NCI-H524 treated with DMSO at 0.1 percent for 48 hours (cell line): ENCODE measurements at regions not wholly inside any gene's neighbourhood (a gene's known extent, or its start where the extent isn't known, plus 50 kb on each side); places are given as distances from the start of the nearest gene placed in this dataset.

Experiments used
- DNase-seq: peaks from one replicate; lab custom pipeline; 2025; lab: John Stamatoyannopoulos, UW

DNA sequence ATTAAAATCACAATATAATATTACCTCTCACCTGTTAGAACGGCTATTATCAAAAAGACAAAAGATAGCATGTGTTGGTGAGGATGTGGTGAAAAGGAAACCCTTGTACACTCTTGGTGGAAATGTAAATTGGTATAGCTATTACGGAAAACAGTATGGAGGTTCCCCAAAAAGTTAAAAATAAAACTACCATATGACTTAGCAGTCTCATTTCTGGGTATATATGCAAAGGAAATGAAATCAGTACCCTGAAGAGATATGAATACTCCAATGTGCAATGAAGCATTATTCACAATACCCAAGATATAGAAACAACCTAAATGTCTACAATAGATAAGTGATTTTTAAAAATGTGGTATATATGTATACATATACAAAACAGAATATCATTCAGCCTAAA, 199.9 kb downstream of the SNX18 start:
- DNase-seq, result no peak

DNA sequence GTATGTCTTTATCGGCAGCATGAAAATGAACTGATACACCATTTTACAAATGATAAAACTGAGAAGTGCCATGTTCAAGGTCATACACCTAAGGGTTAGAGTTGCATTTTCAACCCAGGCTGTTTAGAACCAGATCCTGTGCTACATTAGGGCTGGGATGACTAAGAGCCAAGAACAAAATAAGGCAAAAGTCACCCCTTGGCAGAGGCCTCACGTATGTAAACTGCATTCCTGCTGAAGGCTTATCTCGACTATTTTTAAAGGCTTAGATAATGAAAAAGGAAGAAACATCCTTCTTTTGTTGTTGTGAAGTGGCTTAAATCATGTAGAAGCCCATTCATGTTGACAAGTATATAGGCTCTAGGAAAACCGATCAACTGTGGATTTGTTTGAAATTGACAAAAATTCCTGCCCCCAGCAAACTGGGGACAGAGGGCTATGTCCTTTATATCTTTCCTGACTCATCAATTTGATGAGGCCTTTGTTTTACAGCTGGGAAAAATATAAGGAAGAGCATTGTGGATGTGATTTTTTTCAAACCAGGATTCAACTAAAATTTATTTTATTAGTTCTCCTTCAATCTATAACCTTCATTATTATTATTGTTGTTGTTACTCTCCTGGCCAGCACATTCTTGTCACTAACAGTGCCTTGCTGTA, 196.5 kb downstream of the SNX18 start:
- no peak for DNase-seq

DNA sequence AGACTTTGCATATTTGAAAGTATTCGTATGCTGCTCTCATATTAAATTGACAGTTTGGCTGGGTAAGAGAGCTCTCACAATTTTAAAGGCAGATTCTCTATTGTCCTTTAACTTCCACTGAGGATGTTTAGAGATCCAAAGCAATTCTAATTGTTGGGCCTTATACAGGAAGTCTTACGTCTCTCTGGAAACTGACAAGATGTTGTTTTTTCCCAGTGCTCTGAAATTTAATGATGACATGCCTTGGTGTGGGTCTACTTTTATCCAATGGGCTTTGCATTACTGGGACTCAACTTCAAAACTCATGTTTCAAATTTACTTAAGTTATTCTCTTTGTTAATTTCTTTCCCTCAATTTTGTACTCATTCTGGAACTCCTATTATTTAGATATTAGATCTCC, 191.5 kb downstream of the SNX18 start:
- no peak for DNase-seq

DNA sequence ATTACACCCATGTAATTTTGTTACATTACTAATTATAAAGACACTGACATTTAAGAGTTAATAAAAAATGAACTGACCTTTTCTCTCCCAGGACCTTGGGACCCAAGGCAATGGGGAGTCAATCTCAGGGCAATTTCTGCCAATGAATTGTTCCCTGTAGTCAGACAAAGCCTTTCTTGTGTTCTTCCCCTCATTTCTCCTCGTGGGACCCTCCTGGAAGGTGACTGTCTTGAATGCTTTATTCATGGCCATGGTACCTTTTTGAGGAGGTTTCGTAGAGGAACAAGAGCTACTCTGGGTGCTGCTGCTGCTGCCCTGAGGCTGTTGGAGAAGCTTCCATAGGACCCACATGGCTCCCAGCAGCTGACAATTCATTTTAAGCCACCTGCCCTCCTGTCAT, 190.3 kb downstream of the SNX18 start:
- DNase-seq, result no peak

DNA sequence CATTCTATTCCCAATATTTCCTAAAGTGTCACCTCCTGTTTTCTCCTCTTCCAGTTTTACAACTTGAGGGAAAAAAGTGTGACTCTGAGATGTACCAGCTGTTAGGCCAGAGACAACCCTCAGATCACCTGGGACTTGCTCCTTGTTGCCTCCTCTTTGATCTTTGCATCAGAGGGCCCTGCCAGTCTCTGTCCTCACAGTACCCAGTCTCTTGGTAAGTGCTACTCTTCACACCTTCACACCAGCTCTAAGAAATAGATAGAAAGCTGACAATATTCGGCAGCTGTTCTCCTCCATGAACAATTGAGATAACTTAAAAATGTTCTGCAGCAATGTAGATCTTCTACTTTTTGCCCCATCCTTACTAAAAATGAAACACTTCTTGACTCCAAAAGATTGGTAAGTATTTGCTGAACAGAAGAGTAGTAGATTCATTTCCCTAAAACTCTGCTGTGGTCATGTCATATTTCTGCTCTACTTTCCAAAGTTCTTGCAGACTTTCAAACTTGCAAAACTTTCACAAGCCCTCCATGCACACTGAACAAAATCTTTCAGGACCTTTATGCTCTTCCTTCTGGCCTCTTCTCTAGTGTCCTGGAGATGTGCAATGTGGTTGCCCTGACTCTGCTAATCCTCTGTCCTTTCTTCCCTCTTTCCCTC, 188.6 kb downstream of the SNX18 start:
- DNase-seq, result no peak

DNA sequence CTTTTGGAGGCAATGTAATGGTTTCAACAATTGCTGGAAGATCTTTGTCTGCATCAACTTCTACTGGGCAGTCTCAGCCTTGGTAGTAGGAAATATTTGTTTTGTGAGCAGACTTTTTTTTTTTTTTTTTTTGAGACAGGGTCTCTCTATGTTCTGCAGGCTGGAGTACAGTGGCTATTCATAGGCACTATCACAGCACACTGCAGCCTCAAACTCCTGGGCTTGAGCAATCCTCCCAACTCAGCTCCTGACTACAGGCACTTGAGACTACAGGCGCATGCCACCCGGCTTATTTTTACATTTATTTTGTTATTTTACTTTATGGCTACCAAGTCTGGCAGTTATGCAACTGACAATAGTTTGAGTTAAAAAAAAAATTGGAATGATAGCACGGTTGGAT, 187.3 kb downstream of the SNX18 start:
- DNase-seq, result no peak

DNA sequence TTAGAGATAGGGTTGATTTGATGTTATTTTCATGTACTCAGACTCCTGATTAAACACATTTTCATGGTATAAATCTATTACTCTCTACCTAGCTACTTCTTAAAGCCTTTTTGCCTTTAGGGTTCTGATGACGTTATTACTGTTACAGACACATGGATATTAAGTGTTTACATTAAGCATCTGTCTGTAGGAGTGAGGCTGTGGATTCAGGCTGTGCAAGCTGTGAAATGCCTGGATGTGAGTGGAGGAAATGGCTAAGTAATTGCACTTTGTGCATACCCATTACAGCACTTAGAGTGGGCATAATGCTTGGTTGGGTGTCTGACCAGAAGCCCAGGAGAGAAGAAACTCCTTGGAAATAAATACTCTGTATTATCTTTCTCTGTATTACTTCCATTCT, 186.8 kb downstream of the SNX18 start:
- DNase-seq, result no peak

DNA sequence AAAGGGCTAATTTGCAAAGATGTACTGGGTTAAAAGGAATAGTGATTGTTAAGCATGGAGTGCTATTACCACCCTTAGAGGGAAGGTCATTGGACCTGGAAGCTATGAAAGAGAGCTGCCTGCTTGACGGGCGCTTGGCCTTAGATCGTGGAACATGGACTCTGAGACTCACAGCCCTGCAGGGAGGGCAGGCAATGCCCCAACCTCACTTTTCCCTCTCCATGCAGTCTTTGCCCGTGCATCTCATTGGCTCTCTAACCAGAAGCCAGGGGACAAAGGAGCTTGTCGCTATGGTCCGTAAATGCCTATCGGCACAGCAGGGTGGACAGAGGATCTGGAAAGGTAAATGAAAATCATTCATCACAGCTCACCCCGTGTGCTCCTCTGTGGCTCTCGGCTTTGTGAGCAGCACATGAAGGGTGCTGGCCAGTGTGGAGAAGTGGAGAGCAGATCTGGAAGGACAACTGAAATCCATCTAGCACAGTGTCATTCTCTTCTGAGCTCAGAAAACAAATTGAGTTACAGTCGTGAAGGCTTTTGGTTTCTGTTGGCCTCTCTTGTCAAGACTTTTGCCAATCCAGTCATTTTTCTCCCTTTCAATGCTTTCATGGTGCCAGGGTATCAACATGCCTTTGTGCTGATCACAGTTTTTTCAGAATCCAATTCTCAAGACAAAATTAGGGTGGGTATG, 186.2 kb downstream of the SNX18 start:
- no peak for DNase-seq

DNA sequence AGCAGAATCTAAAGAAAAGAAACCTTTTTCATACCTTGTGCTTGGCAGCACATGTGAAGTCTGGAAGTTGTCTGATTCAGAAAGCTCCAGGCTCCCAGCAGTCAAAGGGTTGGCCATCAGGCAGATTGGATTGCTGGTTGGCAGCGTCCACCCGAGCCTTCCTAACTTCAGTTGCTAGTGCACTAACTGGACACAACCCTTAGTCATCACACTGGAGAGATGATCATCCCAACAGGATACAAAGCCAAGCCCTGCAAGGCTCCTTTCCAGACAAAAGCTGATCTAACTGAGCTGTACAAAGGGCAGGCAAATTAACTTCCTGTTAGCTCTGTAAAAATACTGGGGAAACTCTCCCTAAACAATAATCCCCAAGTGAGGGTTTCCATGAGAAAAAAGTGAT, 185.6 kb downstream of the SNX18 start:
- no peak for DNase-seq

DNA sequence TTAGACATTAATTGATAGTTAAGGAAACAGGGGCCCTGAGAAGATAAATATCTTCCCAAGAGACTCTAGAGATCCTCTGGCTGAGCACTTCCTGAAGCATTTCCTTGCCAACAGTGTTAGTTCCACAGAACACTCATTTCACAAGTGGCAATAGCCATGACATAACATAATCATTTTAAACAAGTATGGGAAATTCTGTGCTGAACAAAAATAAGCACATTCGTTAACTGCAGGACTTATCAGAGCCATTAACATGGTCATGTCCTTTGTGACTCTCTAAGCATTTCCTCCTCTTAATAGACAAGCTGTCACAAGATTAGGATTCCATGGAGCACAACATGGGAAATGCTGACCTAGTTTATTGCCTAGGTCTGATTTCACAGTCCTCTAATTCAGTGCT, 184.9 kb downstream of the SNX18 start:
- no peak for DNase-seq

DNA sequence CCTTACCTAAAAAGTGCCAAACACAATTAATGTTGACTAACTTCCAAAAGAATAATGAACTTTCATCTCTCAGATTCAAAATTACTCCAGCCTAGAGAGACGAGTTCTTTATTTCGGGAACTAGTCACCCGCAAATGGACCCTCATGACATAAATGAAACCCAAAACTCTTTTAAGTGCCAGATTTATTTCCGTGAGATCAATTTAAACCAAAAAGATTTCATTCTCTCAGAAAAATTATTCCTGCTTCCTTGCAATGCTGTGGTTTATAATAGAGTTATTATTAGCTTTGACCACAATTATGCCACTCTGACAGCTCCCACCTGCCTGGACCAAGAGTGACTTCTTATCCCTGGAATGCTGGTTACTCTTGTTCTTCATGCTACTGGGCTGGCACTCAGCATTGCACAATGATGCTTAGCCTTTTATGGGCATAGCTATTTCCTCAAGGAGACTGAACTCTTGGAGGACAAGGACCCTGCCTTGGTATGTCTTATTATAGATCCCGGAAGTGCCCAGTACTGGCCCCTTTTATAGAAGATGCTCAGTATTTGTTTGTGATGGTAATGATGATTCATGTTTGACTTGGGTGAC, 183.5 kb downstream of the SNX18 start:
- DNase-seq, result no peak

DNA sequence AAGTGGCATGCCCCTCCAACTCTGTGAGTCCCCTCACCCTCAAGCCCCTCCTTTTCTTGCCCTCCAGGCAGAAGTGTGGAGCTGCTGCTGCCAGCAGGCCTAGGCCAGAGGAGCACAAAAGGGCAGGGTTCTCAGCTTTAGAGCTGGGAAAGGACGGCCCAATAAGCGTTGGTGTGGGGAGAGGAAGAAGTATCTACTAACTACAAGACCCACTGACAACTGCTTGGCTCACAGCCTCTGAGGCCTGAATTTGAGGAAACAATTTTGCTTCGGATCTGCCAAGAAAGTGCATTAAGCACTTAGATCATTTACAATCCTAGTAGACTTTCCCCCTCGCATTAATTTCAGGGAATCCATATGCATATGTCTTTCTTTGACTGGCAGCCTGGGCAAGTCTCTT, 179.4 kb downstream of the SNX18 start:
- no peak for DNase-seq

DNA sequence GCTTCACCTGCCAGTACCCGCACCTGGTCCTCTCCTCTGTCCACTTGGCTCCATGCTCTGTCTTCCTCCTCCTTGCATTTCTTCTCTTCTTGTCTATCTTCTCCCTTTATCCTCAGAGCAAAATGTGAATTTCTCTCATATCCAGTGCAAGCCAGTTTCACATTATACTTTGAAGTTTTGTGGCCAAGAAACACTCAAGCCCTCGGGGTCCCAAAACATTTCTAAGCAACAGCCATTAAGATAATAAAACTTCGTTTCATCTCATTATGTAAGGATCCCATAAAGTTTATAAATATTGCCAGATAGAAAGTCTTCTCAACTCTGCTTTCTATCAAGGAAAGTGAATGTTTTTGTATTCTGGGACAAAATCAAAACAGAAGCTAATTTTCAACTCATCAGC, 178.8 kb downstream of the SNX18 start:
- DNase-seq, result no peak

DNA sequence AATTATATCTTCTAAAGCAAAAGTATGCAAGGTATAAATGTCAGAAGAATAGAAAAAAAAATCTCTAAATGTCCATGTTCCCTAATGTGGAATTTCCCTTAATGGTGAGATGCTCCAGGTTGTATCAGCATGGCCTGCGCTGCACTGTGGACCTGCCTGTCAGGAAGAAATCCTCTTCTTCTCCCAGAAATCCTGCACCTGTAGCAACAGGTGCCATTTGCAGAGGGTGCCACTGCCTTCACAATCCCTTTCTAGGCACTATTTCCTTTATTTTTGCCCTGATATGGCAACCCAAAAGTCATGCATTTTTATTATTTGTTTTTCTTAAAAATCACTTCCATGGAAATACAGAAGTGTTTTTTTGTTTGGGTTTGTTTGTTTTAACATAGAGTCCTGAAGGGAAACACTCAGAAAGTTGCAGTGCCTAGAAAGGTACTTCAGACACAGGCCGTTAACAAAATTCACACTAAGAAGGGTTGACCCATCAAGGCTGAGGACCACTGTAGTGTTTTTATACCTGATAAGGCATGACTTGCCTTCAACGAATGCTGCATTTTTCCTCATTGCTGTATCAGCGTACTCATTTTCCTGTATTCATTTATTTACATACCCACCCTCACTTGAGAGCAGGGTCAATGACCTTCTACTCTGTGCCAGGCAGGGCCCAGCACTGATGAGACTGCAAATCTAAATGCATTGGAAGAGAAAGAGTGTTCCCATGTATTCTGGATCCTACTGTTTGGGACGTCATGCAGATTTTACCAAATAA, 177.8 kb downstream of the SNX18 start:
- DNase-seq, result no peak

DNA sequence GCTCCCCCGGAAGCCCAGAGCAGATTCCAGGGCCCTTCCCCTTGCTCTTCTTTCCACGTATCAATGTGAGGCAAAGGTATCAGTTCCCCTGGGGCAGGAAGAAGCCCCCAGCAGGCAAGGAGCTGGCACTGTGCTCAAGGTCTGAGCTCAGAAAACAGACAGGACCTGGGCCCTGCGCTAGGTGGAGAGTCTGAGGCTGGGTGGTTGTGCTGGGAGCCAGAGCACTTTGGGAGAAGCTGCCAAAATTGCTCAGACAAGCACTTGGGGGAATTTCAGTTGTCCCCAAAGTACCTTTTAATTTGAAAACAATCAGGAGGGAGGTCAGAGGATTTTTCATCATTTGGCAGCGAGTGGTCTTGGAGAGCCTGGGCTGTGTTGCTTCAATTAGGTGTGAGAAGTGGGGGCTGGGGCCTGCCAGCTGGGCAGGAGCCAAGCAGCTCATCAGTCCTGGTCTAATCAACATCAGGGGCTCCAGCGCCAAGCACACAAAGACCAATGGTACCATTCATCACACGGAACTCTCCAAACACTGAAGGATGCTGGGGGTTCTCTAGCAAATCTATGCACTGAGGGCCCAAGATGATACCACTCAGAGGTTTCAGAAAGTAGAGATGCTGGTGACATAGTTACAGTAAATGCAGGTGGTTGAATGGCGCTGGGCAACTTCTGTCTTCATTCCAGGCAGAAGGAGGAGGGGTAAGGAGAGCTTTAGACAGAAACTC, 176.5 kb downstream of the SNX18 start:
- DNase-seq, result no peak

DNA sequence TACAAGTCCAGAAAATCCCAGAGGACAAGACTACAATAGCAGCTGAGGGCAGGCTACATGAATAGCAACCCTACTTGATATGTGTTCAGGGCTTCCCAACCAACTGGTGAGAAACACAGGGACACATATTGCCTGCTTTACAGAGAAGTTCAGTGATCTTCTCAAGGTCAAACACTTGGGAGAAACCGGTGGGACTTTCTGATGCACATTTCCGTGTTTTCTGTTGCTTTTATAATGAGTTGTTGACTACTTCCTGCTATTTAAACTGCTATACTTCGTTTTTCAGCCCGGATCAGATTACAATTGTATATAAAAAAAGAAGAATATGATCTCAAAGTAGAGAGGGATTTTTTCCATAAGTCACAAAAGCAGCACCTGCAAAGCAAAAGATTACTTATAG, 175.1 kb downstream of the SNX18 start:
- no peak for DNase-seq

DNA sequence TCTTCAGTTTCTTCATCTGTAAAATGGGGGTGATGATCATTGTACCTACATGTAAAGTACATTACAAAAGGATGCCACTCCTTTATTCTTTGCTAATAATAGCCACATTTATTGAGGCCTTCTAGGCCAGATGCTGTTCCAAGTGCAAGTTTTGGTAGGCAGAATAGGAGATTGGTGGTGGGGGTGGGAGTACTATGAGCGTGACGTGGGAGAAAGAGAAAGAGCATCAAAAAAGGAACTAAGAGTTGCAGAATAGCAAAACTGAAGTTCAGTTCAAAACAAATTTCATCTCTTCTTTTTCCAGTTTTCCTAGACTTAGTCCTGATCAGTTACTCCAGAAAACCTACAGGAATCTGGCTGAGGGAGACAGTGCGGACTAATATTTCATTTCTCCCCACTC, 174.1 kb downstream of the SNX18 start:
- no peak for DNase-seq

DNA sequence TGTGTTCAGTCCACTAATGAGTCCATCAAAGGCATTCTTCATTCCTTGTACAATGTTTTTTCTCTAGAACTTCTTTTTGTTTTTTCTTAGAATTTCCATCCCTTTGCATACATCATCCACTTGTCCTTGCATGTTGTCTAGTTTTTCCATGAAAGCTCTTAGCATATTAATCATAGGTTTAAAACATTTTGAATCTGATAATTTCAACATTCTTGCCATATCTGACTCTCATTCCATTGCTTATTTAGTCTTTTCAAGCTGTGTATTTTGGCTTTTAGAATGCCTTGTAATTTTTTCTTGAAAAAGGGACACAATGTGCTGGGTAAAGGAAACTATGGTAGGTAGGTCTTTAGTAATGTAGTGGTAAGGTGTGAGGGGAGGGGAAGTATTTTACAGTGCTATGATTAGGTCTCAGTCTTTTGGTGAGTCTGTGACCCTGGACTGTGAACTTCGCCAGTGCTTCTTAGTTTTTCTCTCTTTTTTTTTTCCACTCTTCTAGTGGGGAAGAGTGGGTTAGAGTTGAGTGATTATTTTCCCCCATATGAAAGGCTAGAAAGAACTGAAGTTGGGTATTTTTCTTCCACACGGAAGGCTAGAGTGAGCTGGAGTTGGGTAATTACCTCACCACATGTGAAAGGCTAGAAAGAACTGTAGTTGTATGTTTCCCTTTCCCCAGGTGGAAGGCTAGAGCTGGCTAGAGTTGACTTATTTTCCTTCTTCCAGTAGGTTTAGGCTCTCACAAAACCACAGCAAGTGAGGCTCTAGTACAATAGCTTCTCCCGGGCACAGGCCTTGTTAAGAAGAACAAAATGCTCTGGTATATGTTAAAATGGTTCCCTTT, 172.1 kb downstream of the SNX18 start:
- DNase-seq, result no peak

DNA sequence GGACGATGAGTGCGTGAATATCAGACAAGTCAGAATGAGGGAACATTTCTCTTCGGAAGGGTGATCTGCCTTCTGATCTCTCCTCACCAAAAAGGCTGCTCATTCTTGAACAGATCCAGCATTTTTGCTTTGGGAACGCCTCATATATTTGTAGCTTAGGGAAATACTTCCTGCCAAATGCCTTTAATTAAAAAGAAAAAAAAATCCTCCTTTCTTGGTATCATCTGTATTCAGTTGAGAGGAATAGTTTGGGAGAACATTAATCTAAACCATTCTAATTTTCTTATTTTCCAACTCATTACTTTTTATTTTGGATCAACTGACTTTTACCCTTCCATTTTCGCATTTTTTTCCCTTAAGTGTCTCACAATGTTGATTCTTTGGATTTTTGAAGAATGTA, 163.4 kb downstream of the SNX18 start:
- DNase-seq, result no peak

DNA sequence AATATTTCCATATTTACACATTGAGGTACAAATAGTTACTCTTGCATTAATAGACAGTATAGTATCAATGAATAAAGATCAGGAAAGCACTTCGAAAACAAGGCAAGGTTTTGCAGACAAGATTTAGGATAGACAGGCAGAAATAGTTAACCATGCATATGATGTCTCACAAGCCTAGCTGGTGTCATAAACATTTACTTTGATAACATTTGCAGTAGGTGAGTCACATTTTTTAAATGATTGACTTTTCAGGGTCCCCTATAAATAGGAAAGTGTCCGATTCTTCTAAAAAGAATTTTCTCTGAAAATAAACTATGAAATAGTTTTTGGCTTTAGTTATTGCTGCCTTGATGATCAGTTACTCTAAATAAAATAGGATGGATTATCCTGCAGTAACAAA, 162.1 kb downstream of the SNX18 start:
- DNase-seq, result no peak

DNA sequence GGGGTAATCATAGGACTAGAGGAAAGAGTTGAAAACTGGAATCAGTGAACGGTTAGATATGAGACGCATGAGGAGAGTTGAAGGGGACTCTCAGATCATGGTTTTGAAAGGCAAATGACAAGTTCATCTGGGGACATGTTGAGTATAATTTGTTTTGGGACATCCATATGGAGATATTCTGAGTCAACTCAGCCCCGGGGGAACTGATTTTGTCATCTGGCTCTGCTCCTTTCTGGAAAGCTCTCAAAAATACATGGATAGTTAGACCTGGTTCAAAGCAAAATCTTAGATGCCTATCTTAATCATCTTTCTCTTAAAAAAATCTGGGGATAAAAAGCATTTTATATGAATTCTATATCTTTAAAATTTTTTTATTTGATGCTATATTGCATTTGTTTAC, 161.2 kb downstream of the SNX18 start:
- no peak for DNase-seq
